Stimulated activated CD4-positive, alpha-beta T cell treated with anti-CD3 and anti-CD28 coated beads, Interleukin-15, amount 100 ng/mL, for 24 hours (primary cell): ENCODE measurements at regions not wholly inside any gene's neighbourhood (a gene's known extent, or its start where the extent isn't known, plus 50 kb on each side); places are given as distances from the start of the nearest gene placed in this dataset.
"Not testable (repeated sequence)": the region's sequence is repeated elsewhere in the genome, so short reads cannot be mapped to it uniquely, and the experiment has no call there.

Experiments used
- DNase-seq: peaks from one replicate; pipeline ENCODE4 v3.0.0-alpha.2; 2020

DNA sequence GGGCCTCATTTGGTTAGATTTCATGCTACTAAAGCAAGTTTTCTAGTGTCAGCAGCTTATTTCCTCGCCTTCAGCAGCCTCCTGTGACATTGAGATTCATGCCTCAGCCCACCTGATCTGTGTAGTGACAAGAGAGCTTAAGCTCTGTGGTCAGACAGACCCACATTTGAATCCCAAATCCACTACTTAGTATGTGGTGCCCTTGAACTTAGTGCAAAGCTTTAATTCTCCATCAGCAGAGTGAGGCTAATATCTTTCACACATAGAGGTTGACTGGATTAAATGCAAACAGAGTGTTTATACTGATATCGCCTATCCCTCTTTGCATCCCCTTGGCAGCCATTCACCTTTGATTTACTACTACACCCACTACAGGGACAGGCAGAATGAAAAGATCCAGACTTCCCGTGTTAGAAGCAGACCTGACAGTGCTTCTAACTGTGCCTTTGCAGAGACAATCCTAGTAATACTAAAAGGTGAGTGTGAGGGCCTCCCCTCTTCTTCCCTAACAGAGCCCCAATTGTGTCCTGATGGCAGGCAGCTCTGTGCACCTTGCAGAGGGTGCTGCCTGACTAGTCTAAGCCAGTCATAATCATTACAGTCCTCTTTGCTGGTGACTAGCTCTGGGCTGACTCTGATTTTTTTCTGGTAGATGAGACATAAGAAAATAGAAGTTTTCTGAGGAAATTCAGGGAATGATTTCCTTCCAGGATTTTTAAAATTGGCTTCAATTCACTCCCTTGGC is 264.0 kb downstream of the CTH start:
- no peak for DNase-seq

DNA sequence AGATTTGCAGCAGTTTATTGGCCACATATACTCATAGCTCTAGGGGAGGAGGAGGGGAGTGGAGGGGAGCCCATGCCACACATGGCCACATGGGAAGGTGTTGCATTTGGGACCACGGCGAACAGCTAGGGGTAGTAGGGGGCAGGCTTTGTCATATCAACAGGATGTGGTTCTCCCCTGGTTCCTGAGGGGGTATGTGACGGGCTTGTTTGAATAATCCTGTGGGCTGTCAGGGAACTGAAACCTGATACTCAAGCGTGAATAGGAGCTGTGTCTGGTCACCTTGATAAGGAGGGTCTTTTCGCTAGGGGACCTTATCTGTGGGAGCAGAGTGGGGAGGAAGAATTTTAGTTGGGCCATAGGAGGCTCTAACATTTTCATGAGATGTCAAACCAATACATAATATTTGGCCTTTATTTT is 264.7 kb downstream of the CTH start:
- no peak for DNase-seq

DNA sequence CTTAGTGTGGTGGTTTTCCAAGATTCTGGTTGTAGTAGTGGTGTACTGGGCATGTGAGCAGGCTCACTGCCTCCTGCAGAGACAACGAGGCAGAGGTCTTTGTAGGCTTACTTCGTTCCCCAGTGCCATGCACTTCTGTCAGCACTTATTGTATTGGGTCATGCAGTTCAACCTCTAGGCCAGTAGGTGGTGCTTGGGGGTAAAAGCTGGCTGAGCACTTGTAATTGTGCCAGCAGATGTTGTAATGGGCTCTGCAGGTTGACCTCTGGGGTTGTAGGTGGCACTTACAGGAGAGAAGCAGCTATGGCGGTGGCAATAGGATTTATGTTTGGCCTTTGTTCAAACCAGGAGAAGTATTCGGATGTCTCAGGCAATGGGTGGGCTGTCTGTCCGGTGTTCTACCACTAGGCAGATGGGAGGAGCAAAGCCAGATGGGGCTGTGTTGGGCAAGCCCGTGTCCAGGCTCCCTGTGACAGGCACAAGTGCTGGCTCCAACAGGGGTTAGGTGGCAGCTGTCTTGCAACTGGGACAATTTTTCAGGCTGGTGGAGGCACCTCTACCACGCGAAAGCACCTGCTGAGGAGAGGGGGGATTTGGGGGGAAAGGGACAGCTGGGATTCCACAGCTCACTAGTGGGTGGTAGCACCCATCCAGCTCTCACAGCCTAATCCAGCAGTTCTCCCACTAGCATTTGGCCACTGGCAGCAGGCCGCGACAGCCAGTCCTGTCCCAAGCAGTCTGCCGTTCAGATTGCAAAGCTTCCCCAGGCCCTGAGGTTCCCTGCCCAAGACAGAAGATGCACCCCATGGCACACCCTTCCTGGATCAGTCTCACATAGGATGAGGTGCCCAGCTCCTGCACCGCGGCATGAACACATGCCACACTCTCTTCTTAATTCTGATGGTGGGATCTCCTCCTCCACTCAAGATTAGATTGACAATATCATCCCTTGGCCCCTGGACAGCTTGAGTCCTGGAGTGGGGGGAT is 274.5 kb downstream of the CTH start:
- peak; percentile 48 for DNase-seq

DNA sequence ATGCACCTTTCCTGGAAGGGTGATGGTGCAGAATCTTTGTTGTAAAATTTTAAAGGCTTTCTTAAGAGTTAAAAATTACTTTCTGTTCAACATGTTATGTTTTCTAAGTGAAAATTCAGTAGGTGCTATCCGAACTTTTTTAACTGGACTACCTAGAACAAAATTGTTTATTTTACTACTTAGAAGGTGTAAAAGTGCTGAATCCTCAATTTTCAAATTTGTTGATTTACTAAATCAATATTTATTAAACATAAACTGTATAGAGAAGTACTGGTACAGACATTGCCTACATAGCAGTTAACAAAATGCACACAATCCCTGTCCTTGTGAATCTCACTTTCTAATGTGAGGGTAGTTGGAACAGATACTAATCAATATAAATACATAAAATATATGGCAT is 277.5 kb downstream of the CTH start:
- no peak for DNase-seq

DNA sequence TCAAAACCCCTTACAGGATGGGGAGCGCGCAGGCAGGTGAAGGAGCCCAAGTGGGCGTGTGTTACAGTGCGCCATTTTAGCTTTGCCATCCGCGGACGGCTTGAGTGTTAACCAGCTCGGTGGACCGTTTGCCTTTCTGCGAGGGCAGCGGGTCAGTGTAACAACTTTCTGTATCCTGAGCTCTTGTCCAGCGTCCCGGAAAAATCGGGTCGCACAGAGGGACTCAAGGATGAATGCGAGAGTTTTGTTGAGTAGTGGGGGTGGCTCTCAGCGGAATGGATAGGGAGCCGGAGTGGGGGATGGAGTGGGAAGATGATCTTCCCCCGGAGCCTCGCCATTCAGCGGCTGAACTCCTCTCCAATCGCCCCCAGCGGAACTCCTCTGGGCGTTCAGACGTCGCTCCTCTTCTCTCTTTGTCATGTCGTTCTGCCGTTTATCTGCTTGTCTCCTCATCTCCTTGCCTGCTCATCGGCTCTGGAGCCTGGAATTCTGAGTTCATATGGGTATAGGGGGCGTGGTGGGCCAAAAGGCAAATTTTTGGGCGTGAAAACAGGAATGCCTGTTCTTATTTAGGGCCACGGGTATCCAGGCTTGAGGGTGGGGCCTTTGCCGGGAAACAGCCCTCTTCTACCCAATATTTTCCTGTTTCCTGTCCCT is 295.4 kb downstream of the CTH start:
- DNase-seq, result no peak

DNA sequence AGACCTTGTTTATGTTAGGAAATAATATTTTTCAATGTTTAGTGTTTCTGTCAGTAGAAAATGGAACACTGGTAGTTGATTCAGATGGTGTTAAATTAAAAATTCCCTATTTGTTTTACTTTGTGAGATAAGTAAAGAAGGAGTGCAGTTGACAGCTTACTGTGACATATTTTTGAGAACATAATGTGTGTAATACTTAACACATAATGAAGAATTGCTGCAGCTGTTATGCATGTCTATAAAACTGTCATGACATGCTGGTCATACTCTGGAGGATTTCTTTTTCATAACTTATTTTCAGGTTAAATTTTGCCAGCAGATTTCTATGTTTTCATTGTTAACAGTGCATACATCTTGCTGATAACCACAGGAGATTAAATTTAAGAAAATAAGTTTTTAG is 296.1 kb downstream of the CTH start:
- DNase-seq, result no peak

DNA sequence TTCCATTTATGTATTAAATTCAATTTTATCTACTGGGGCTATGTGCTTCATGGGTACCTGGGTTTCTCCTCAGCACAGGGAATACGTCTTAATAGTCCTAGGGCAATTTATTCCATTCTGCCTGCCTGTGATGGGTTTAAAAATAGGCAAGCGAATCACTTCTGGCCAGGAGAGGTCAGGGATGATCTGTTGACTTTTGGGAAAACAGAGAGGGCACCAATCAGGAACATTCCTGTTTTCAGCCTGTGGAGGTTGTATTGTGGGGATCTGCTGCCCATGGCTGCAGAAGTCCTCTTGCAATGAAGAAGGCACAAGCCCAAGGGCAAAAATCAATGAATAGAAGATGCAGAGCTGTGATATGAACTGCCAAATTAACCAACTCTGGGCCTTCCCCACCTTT is 303.1 kb downstream of the CTH start:
- DNase-seq, result no peak

DNA sequence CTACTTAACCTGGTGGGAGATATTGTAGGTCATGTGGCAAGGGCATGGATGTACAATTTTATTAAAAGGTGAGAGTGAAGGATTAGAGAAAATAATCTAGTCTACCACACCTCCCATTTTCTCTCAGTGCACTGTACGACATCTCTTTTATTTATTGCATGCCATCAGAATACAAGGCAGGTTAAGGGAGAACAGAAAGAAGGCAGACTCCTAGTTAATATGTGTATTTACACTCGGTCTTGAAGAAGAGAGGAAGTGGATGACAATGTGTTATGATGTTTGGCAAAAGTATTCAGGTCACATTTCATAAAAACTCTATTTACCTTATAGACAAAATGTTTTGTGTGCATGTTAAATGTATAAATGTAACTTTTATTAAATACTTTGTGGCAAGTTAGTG is 306.1 kb downstream of the CTH start:
- DNase-seq, result no peak

DNA sequence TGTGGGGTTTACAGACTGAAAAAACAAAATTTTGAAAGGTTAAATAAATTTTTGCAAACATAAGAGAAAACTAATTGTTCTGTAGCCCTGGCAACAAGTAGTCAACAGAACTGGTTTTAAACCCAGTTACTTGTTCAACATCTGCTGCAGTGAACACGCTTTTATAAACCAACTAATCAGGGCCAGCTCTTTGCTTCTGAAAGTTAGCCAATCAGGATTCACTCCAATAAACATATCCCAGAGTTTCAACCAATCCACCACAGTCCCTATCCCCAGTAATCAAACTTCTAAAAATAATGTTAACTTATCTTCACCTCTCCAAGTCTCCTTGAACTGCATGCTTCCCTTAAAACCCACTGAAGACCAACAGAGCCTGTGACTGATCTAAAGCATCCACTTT is 306.6 kb downstream of the CTH start:
- DNase-seq, result no peak

DNA sequence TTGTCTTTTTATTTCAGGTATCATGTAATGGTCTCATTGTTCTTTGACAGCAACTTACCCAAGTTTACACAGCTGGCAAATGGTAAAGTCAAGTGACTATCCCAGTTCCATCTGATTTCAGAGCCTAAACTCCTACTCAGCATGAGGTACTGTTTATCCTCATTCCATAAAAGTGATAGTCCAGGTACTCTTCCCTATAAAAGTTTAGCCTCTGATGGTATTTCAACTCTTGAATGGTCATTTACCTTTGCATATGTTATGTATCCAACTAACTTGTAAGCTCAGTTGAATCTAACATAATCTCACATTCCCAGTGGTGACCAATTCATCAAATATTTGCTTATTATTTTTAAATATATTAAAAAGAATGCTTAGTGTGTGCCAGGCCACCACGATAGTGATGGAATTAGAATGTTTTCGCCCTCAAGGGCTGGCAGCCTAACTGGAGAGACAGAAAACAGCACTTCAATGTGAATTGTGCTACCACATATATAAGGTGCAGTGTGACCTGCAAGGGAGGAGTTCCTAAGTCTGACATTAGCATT is 307.1 kb downstream of the CTH start:
- no peak for DNase-seq

DNA sequence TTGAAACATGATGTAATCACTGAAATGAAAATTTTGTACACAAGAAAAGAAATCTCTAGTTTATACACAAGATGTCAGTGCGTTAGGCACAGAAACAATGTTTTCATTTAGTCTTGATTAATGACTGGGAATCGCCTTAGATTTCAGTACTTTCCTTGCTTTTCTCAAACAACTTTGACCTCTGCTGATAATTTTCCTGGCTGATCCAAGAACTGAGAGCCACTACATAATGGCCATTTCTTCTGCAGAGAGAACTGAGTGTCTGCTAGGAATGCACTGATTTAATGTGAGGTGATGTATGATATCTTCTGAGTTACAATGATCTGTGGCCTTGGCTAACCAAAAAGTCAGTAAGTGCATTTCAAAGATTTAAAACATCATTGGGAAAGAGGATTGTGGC is 308.1 kb downstream of the CTH start:
- DNase-seq, result no peak

DNA sequence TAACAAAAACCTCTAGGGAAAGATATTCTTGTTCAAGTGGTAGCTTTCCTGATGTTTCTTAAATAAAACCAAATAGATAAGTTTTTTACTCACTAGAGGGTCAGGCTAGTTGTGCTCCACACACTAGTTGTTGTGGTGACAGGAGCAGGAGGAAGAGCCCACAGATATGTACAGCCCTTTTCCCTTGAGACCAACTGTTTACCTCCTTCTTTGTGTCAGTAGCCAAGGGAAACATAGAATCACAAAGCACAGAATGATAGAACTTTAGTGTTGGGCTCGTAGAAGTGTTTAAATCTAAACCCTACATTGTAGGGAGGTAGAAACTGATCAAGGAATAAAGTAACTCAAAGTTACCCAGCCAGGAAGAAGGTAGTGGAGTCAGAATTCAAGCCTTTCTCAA is 309.0 kb downstream of the CTH start:
- no peak for DNase-seq

DNA sequence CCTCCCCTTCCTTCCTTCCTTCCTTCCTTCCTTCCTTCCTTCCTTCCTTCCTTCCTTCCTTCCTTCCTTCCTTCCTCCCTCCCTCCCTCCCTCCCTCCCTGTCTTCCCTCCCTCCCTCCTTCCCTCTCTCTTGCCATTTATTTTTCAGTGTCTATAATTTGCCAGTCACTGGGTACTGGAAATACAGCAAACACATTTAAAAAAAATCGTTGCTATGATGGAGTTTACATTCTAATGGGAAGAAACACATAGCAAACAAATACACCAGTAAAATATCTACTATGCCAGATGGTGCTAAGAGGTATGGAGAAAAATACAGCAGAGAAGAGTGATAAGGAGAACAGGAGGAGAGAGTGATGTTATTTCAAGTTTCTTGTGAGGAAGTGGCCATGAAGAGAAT is 309.5 kb downstream of the CTH start:
- DNase-seq, result no peak

DNA sequence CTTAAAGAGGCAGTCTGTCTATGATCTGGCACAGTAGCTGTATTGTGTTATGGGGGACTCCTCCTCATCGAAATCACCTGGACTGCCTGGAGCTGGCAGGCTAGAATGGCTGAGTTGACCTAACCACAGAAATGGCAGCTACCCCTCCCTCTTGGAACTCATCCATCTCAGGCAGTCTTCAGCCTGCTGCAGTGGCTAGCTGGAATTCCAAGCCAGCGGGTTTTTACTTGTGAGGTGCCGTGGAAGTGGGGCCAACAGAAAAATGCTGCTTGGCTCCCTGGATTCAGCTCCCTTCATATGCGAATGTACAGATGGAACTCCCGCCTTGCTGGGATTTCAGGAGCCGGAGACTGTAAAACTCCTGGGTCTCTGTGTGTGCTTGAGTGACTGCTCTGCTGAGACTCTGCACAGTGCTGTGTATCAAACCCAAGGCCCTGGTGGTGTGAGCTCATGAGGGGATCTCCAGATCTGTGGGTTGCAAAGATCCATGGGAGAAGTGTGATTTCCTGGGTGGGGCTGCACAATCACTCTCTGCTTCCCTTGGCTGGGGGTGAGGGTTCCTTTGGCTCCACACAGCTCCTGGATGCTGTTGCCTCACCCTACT is 316.9 kb downstream of the CTH start:
- no peak for DNase-seq

DNA sequence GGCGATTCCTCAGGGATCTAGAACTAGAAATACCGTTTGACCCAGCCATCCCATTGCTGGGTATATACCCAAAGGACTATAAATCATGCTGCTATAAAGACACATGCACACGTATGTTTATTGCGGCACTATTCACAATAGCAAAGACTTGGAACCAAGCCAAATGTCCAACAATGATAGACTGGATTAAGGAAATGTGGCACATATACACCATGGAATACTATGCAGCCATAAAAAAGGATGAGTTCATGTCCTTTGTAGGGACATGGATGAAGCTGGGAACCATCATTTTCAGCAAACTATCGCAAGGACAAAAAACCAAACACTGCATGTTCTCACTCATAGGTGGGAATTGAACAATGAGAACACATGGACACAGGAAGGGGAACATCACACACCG is 311.1 kb downstream of the PTGER3 start:
- DNase-seq, result not testable (repeated sequence)

DNA sequence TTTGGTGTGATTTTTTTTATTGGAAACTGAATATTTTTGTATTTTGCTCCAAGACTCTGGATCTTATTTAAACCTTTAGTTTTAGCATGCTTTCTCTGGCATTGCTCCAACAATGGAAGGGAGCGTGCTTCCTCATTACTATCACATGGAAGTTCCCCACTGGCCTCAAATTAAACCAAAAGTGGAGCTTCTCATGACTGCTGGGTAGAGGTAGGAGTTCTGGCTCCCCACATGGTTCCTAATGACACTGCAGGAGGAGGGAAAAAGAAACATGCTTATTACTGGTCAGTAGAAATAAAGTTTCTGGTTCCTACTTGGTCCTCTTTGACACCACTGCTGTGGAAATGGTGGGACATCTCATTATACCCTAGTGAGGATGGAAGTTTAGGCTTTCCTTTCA is 310.5 kb downstream of the PTGER3 start:
- DNase-seq, result no peak

DNA sequence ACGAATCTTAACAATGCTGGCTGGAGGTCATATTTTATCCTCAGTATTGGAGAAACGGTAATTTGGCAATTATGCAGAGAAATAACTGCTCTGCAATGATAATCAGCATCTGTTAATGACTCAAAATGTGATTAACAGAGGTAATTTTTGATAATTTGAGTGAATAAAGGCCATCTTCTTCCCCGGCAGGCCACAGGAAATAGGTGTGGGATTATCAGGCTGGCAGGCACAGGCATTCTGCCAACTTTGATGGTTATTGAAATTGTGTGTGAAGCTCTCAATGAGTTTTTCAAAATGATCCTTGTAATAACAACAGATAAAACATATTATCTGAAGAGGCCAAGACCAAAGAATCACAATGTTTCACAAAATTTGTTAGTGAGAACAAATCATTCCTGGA is 309.0 kb downstream of the PTGER3 start:
- DNase-seq, result no peak

DNA sequence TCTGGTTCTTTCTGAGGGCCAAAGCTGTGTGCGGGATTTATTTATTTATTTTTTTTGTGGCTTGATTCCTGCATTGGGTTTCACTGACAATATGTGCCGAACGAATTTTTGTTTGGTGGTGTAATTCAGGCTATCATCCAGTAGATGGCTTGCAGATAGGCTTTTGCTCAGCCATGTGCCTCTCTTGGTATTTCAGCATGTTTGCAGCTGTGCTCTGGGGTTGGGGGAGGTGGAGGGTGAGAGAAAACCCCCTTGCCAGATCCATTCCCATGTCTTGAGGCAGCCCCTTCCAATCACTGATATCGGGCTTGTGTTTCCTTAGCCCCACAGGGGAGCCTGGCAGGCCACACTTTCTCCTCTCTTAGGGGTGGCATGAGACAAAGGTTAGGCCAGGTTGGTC is 302.4 kb downstream of the PTGER3 start:
- no peak for DNase-seq

DNA sequence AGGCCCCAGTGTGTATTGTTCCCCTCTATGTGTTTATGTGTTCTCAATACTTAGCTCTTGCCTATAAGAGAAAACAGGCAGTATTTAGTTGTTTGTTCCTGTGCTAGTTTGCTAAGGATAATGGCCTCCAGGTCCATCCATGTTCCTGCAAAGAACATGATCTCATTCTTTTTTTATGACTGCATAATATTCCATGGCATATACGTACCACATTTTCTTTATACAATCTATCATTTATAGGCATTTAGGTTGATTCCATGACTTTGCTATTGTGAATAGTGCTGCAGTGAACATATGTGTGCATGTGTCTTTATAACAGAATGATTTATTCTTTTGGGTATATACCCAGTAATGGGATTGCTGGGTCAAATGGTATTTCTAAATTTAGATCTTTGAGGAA is 301.6 kb downstream of the PTGER3 start:
- not testable (repeated sequence) for DNase-seq

DNA sequence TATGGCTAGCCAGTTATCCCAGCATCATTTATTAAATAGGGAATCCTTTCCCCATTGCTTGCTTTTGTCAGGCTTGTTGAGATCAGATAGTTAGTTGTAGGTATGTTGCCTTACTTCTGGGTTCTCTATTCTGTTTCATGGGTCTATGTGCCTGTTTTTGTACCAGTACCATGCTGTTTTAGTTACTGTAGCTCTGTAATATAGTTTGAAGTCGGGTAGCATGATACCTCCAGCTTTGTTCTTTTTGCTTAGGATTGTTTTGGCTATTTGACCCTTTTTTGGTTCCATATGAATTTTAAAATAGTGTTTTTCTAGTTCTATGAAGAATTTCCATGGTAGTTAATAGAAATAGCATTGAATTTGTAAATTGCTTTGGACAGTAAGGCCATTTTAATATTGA is 300.5 kb downstream of the PTGER3 start:
- not testable (repeated sequence) for DNase-seq

DNA sequence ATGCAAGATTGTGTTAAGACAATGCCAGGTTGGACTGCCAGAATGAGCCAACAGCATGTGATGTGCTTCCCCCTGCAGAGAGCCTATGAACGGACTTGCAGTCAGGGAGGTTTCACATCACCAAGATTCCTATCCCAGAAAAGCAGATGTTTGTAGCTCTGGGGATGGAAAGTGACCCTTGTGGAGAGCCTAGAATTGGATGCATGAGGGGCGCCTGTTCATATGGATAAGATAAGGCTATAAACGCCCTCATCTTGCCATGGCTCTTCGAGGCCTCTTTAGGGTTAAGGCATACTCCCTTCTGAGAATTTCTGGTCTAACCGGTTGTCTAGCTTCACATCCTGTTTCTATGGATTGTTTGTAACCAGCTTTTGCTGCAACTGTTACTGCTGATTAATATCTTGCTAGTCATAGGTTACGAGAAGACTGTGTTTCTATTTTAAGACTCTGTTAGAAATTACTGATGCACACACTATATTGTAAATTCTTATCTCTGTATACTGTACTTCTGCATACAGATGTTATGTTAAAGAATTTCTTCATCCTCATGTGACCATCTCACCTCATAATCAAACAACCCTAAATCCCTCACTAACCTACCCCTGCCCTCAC is 295.8 kb downstream of the PTGER3 start:
- not testable (repeated sequence) for DNase-seq

DNA sequence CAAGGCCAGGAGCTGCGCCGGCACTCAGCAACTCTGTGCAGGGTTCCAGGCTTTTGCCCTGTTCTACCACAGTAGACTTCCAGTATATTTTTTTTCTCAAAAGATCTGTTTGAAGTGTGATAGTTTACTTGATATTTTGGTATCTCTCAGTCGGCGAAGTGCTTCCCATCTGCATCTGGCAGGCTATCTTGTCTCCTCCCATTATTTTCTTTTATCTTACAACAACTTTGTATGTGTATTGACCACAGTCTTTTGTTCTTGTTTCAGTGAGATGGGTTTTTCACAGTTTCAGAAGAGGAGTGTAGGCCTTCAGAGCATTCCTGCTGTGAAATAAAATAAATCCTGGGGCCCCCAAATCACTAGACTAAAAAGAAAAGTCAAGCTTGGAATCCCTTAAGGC is 292.9 kb downstream of the PTGER3 start:
- no peak for DNase-seq
